ENCODE measurements at regions not wholly inside any gene's neighbourhood (a gene's known extent, or its start where the extent isn't known, plus 50 kb on each side); places are given as distances from the start of the nearest gene placed in this dataset.
A peak's percentile ranks its signal among the peaks of the same experiment; 100 is the strongest.

- POLR2A ChIA-PET = no interaction called here
- no peak for DNase-seq (ENCODE audit: low read depth, low spot score)
- TF ChIP-seq POLR2AphosphoS5 (IDR thresholded peaks at IDR 0.05; ENCODE audit: low read depth, low read length) = no peak
- no peak for TF ChIP-seq SIN3A (IDR thresholded peaks at IDR 0.05; ENCODE audit: borderline replicate concordance, insufficient read depth, low read depth, low read length)
- TF ChIP-seq, protein P1, sequence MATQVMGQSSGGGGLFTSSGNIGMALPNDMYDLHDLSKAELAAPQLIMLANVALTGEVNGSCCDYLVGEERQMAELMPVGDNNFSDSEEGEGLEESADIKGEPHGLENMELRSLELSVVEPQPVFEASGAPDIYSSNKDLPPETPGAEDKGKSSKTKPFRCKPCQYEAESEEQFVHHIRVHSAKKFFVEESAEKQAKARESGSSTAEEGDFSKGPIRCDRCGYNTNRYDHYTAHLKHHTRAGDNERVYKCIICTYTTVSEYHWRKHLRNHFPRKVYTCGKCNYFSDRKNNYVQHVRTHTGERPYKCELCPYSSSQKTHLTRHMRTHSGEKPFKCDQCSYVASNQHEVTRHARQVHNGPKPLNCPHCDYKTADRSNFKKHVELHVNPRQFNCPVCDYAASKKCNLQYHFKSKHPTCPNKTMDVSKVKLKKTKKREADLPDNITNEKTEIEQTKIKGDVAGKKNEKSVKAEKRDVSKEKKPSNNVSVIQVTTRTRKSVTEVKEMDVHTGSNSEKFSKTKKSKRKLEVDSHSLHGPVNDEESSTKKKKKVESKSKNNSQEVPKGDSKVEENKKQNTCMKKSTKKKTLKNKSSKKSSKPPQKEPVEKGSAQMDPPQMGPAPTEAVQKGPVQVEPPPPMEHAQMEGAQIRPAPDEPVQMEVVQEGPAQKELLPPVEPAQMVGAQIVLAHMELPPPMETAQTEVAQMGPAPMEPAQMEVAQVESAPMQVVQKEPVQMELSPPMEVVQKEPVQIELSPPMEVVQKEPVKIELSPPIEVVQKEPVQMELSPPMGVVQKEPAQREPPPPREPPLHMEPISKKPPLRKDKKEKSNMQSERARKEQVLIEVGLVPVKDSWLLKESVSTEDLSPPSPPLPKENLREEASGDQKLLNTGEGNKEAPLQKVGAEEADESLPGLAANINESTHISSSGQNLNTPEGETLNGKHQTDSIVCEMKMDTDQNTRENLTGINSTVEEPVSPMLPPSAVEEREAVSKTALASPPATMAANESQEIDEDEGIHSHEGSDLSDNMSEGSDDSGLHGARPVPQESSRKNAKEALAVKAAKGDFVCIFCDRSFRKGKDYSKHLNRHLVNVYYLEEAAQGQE (IDR thresholded peaks at IDR 0.05; ENCODE audit: insufficient read depth in 1 of 2, low read depth in 2 of 2, low read length in 1 of 2) = no peak
- no peak for TF ChIP-seq TCF7L2 (IDR thresholded peaks at IDR 0.05; ENCODE audit: low read depth, low read length)
- TF ChIP-seq CTCF (IDR thresholded peaks at IDR 0.05) = no peak
- peak; percentile 48; the same call in 1 of the 2 replicates for ATAC-seq
- H3K9me3 ChIP-seq (ENCODE audit: control insufficient read depth, insufficient read depth, low read depth, low read length) = no peaks in the 10 kb centered on the region
- no peak overlapping the region for H3K4me3 ChIP-seq (ENCODE audit: low read depth in 2 of 2, low read length in 2 of 2)
- no peak overlapping the region for H3K27ac ChIP-seq (ENCODE audit: low read length)
- in situ Hi-C loops (cut with HindIII; ENCODE audit: low pct_unique_long_range_greater_than_20kb, low sequenced_read_pairs) (no loop called here), intact Hi-C loops (cut with micrococcal nuclease; ENCODE audit: unreplicated experiment) (no loop called here)
- no TSS peak for BruUV-seq (replicated peaks)
- no peaks in the 10 kb centered on the region for H3K27me3 ChIP-seq (ENCODE audit: control insufficient read depth, insufficient read depth, low read length)
- no peaks in the 10 kb centered on the region for H3K4me1 ChIP-seq (ENCODE audit: control insufficient read depth, insufficient read depth, low read length)
- no peaks in the 10 kb centered on the region for H3K36me3 ChIP-seq (ENCODE audit: control insufficient read depth, insufficient read depth, low read length)
- CTCF ChIA-PET = no interaction called here
Measured at GRCh38 chr21:31530897-31531705, 128.4 kb upstream of the SOD1 start.

- H3K4me1 ChIP-seq (ENCODE audit: control insufficient read depth, insufficient read depth, low read length) = no peaks in the 10 kb centered on the region
- H3K27me3 ChIP-seq (ENCODE audit: control insufficient read depth, insufficient read depth, low read length) = no peaks in the 10 kb centered on the region
- TF ChIP-seq CTCF (IDR thresholded peaks at IDR 0.05) (no peak), TCF7L2 (IDR thresholded peaks at IDR 0.05; ENCODE audit: low read depth, low read length) (no peak), SIN3A (IDR thresholded peaks at IDR 0.05; ENCODE audit: borderline replicate concordance, insufficient read depth, low read depth, low read length) (no peak), POLR2AphosphoS5 (IDR thresholded peaks at IDR 0.05; ENCODE audit: low read depth, low read length) (no peak)
- TF ChIP-seq, protein P1 (IDR thresholded peaks at IDR 0.05; ENCODE audit: insufficient read depth in 1 of 2, low read depth in 2 of 2, low read length in 1 of 2) = no peak
- ChIA-PET CTCF (no interaction called here), POLR2A (no interaction called here)
- H3K9me3 ChIP-seq (ENCODE audit: control insufficient read depth, insufficient read depth, low read depth, low read length) = no peaks in the 10 kb centered on the region
- H3K27ac ChIP-seq (ENCODE audit: low read length) = no peak overlapping the region
- no peaks in the 10 kb centered on the region for H3K36me3 ChIP-seq (ENCODE audit: control insufficient read depth, insufficient read depth, low read length)
- in situ Hi-C loops (cut with HindIII; ENCODE audit: low pct_unique_long_range_greater_than_20kb, low sequenced_read_pairs) = no loop called here
- no TSS peak for BruUV-seq (replicated peaks)
- no peak for ATAC-seq
- intact Hi-C loops (cut with micrococcal nuclease; ENCODE audit: unreplicated experiment) = no loop called here
- H3K4me3 ChIP-seq (ENCODE audit: low read depth in 2 of 2, low read length in 2 of 2) = no peak overlapping the region
- DNase-seq (ENCODE audit: low read depth, low spot score) = no peak
Measured at GRCh38 chr21:31530364-31530763, 129.1 kb upstream of the SOD1 start.
